Stomach smooth muscle (tissue), 2 donors: ENCODE measurements at regions not wholly inside any gene's neighbourhood (a gene's known extent, or its start where the extent isn't known, plus 50 kb on each side); places are given as distances from the start of the nearest gene placed in this dataset.
"Not testable (repeated sequence)": the region's sequence is repeated elsewhere in the genome, so short reads cannot be mapped to it uniquely, and the experiment has no call there.

Experiments used
- H3K27ac ChIP-seq: one replicate; pipeline ENCODE4 v1.7.0; 2013; ENCODE audit warnings: mild to moderate bottlenecking, low read length, inconsistent platforms
- H3K27me3 ChIP-seq, 2 donors: one replicate each; pipeline ENCODE4 v1.7.0; 2013; ENCODE audit warnings: low read length in 2 of 2; ENCODE audit not compliant: insufficient read depth in 2 of 2, control insufficient read depth in 1 of 2
- H3K36me3 ChIP-seq, 2 donors: one replicate each; pipeline ENCODE4 v1.7.0; 2013; ENCODE audit warnings: low read length in 2 of 2; ENCODE audit not compliant: control insufficient read depth in 2 of 2, insufficient read depth in 2 of 2
- H3K4me1 ChIP-seq: one replicate; pipeline ENCODE4 v1.7.0; 2013; ENCODE audit warnings: low read length; ENCODE audit not compliant: control insufficient read depth, insufficient read depth
- H3K4me3 ChIP-seq, 2 donors: one replicate each; pipeline ENCODE4 v1.7.0; 2013; ENCODE audit warnings: low read length in 2 of 2
- H3K9ac ChIP-seq, 2 donors: one replicate each; pipeline ENCODE4 v1.7.0; 2013; ENCODE audit warnings: low read length in 2 of 2, mild to moderate bottlenecking in 1 of 2
- H3K9me3 ChIP-seq, 2 donors: one replicate each; pipeline ENCODE4 v1.7.0; 2013; ENCODE audit warnings: low read length in 2 of 2; ENCODE audit not compliant: control insufficient read depth in 2 of 2
- donor health status: healthy.
- donor health status: Pancreatic carcinoma.

DNA sequence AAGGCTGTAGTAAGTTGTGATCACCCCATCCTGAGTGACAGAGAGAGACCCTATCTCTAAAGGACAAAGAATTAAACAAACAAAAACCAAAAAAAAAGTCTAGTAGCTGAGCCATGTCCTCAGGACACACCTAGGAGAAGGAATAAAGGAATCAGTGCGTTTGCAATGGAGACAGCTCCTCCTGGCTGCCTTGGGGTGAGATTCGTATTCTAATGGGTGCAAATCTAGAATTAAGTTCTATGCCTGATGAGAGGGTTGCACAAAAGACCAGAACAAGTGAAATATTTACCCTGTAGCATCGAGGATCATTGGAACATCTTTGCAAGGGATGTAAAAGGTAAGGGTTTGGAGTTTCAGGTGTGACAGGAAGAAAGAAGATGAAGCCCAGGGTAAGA lies 70.3 kb upstream of the BMAL1 start:
- no peak overlapping the region for H3K4me3 ChIP-seq
- no peak overlapping the region for H3K27ac ChIP-seq
- no peaks in the 10 kb centered on the region for H3K9me3 ChIP-seq
- H3K36me3 ChIP-seq, result no peaks in the 10 kb centered on the region
- H3K27me3 ChIP-seq, result no peaks in the 10 kb centered on the region
- peak overlapping the region in 1 of 2 donors; percentile 21 for H3K9ac ChIP-seq
- no peaks in the 10 kb centered on the region for H3K4me1 ChIP-seq

DNA sequence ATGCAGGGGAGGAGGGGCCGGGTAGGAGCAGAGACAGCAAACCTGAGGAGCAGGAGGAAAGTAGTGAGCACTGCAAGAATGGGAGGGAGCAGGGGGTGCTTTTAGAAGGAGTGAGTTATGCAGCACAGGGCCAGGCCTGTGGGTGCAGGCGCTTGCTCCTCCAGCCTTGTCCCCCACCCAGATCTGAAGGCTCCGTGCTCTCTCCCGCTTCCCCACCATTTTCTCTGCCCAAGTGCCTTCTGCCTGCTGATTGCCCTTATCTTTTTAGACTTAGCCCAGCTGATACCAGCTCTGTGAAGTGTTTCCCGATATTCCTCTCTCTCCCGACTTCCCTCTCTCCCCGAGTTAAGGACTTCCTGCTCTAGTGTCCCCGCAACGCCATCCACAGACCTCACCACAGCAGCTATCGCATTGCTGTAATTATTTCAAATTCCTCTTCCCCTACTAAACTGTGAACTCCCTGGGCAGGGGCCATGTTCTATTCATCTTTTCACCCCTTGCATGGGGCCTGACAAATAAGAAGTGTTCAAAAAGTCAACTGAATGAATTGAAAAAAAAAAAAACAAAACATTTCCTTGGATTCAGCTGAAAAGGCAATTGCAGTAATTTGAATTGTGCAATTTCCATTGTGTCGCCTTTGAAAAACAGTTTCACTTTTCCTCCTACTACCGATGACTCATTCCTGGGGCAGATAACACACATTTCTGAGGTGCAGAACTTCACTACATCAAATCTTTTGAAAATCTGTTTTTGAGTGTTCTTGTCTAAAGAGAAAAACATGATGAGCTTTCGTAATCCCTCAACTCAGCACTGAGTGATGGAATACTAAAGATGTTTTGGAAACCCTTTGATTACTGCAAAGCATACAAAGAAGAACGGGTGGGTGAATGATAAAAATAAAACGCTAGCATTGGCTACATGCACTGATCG lies 69.7 kb upstream of the BMAL1 start:
- Histone ChIP-seq H3K36me3 (no peaks in the 10 kb centered on the region), H3K27ac (peak overlapping the region; percentile 25), H3K9me3 (no peaks in the 10 kb centered on the region), H3K9ac (peak overlapping the region in 1 of 2 donors; percentile 21), H3K4me1 (no peaks in the 10 kb centered on the region), H3K4me3 (peak overlapping the region; percentile 17 to 61), H3K27me3 (no peaks in the 10 kb centered on the region)

DNA sequence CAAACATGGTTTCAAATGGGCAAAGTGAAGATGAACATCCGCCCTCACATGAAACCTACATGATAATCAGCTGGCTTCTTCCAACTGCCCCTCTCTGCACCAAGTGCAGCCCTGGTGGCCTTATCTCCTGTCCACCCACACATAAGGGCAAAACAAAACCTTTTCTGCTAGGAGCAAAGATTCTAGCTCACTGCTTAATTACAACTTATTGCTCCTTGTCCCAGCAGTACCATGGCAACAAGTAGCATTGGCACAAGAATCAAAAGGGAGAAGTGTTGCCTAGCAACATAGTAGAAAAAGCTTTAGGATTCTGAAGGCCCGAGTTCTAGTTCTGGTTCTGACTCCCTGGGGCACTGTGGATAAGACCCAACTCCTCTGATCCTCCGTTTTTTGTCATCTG lies 68.7 kb upstream of the BMAL1 start:
- Histone ChIP-seq H3K9ac (no peak overlapping the region), H3K27me3 (no peaks in the 10 kb centered on the region), H3K36me3 (no peaks in the 10 kb centered on the region), H3K4me1 (no peaks in the 10 kb centered on the region), H3K4me3 (no peak overlapping the region), H3K27ac (no peak overlapping the region), H3K9me3 (no peaks in the 10 kb centered on the region)

DNA sequence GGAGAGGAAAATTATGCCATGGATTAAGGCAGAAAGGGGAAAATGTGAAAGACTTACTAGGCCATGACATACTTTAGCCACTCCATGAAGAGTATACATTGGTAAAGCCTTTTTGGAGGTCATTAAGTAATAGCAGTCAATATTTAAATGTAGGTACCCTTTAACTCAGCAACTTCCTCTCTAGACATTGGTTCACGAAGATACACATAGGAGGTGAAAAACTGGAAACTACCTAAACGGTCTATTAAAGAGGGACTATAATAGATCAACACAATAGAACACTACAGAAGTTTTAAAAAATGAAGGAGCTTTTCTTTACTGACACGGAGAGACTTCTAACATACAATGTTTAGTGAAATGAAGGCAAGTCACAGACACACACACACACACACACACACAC lies 68.2 kb upstream of the BMAL1 start:
- H3K36me3 ChIP-seq, result no peaks in the 10 kb centered on the region
- no peak overlapping the region for H3K9ac ChIP-seq
- no peaks in the 10 kb centered on the region for H3K4me1 ChIP-seq
- H3K27ac ChIP-seq, result no peak overlapping the region
- H3K27me3 ChIP-seq, result no peaks in the 10 kb centered on the region
- H3K4me3 ChIP-seq, result no peak overlapping the region
- H3K9me3 ChIP-seq, result no peaks in the 10 kb centered on the region

DNA sequence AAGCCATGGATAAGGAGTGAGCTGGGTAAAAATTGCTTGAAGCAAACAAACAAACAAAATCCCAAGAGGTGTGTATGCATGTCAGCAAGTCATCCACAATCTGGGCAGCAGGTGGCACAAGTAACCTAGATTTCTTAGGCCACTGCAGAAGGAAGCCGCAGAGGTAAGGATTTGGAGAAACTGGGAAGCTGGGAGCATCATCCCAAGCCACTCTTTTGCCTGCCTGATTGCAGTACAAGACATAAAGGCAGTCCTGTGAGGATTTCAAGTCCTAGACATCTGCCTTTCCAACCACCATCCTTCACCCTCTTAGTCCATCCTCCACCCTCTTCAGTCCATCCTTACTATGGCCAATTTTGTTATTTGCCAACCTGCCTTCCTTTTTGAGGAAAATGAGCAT lies 67.2 kb upstream of the BMAL1 start:
- Histone ChIP-seq H3K4me3 (no peak overlapping the region), H3K9me3 (no peaks in the 10 kb centered on the region), H3K27me3 (peaks cover 0 to 4% of the 10 kb centered on the region in 2 donors), H3K9ac (no peak overlapping the region), H3K4me1 (no peaks in the 10 kb centered on the region), H3K36me3 (no peaks in the 10 kb centered on the region), H3K27ac (no peak overlapping the region)

DNA sequence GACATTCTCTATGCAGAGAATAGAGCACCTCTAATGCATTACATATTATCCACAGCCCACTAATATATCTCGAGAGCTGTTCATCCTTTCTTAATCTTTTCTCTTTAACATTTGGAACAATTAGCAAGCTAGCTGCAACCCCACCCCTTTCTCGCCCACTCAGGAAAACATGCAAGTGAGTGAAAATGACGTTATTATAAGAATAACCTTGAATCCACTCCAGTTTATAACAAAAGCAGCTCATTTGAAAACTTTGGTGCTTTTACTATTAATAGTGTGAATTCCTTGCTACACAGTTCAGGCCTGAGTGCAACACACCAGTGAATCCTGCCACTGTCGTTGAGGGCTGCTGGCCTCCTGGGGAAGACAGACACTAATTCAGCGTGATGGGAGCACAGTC lies 63.3 kb upstream of the BMAL1 start:
- no peaks in the 10 kb centered on the region for H3K4me1 ChIP-seq

DNA sequence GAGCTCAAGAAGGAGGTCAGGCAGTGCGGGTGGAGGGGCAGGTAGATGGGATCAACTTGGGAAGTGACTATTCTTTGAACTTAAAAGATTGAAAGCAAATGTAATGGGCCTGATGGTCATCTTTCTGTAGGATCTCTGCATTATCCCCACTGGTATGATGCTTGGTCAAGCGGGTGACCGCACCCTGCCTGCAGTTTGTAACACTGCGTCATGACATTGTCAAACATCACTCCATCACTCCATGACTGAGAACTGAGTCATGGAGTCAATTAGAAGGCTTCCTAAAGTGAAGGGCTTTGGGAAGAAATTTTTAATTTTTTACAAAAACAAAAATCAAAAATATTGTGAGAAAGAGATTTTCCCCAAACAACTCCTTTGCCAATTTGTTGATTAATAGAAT lies 62.4 kb upstream of the BMAL1 start:
- H3K36me3 ChIP-seq, result no peaks in the 10 kb centered on the region
- H3K27me3 ChIP-seq, result peaks cover 0 to 4% of the 10 kb centered on the region in 2 donors
- no peak overlapping the region for H3K4me3 ChIP-seq
- H3K4me1 ChIP-seq, result no peaks in the 10 kb centered on the region
- no peak overlapping the region for H3K27ac ChIP-seq
- no peaks in the 10 kb centered on the region for H3K9me3 ChIP-seq
- H3K9ac ChIP-seq, result no peak overlapping the region

More for the DNA sequence above, 63.3 kb upstream of the BMAL1 start:
- no peaks in the 10 kb centered on the region for H3K36me3 ChIP-seq
- H3K9me3 ChIP-seq, result no peaks in the 10 kb centered on the region
- peaks cover 0 to 4% of the 10 kb centered on the region in 2 donors for H3K27me3 ChIP-seq
- H3K9ac ChIP-seq, result no peak overlapping the region
- no peak overlapping the region for H3K27ac ChIP-seq
- no peak overlapping the region for H3K4me3 ChIP-seq

DNA sequence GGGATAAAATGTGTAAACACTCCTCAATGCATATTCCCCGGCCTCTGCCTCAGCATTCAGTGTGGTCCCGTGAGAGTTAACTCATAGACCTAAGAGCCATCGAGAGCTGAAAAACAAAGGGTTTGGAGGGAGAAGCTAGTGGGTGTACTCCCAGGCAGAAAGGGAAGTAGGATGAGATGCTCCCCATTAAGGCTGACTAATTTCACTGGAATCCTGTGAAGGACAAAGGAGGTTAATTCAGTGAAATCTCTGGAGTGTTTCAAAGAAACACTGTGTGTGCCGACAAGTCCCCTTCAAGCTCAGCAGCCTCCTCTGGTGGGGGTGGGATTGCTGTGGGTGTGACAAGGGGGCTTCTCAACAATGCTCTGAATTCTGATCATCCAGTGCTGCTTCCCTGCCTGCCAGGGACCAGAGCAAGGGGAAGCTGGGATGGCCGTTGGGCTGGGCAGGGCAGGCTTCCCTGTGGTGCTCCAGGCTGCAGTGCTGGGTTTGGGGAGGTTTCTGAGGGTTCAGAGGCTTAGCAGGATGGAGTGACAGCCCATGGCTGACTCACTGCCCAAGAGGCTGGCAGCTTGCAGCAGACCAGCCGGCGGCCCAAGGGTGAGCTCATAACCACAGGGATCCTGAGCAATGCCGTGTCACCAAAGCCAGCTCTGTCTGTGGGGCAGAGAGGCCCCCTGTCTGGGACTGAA lies 61.4 kb upstream of the BMAL1 start:
- H3K27ac ChIP-seq, result no peak overlapping the region
- H3K4me1 ChIP-seq, result no peaks in the 10 kb centered on the region
- H3K27me3 ChIP-seq, result peaks cover 0 to 4% of the 10 kb centered on the region in 2 donors

DNA sequence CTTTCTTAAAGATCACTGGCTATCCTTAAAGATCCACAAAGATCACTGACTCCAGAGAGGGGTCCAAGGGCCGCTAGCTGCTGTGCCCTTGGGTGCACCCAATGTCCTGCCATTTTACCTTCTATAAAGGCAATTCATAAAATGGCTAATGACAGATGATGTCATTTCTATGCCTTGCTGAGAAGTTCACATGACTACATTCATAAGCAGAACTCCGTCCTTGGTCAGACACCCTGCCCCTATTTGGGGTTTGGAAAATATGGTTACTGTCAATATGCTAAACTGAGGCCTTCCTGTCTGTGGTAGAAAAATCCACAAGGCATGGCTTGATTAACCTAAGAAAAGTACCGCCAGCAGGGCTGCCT lies 60.9 kb upstream of the BMAL1 start:
- Histone ChIP-seq H3K36me3 (no peaks in the 10 kb centered on the region), H3K27ac (no peak overlapping the region), H3K9ac (no peak overlapping the region), H3K27me3 (peaks cover 0 to 4% of the 10 kb centered on the region in 2 donors), H3K4me3 (no peak overlapping the region), H3K4me1 (no peaks in the 10 kb centered on the region), H3K9me3 (no peaks in the 10 kb centered on the region)

More for the DNA sequence above, 61.4 kb upstream of the BMAL1 start:
- Histone ChIP-seq H3K9ac (no peak overlapping the region), H3K4me3 (no peak overlapping the region), H3K36me3 (no peaks in the 10 kb centered on the region), H3K9me3 (no peaks in the 10 kb centered on the region)

DNA sequence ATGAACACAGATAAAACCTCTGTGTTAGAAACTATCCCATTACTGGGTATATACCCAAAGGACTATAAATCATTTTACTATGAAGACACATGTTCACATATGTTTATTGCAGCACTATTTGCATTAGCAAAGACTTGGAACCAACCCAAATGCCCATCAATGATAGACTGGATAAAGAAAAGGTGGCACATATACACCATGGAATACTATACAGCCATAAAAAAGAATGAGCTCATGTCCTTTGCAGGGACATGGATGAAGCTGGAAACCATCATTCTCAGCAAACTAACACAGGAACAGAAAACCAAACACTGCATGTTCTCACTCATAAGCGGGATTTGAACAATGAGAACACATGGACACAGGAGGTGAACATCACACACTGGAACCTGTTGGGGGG lies 58.9 kb upstream of the BMAL1 start:
- H3K4me3 ChIP-seq, H3K36me3 ChIP-seq, H3K9ac ChIP-seq, H3K4me1 ChIP-seq, H3K9me3 ChIP-seq, H3K27me3 ChIP-seq, H3K27ac ChIP-seq: not testable (repeated sequence)

DNA sequence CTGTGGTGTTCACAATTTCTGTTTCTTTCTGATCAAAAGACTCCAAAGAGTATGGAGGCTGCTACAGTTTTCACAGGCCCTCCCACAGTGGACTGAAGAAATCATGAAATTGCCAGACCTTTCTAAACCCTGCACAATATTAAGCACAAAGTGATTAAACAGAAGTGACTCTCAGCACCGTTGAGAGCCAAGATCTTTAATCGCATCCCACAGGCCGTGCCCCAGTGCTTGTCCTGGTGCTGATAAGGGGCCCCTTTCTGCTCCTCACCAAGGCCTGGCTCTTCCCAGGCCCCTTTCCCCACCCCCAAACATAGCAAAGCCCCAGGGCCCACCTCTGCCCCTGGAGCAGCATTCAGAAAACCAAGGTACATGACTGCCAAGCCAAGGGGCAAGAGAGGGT lies 57.4 kb upstream of the BMAL1 start:
- Histone ChIP-seq H3K36me3 (no peaks in the 10 kb centered on the region), H3K4me1 (no peaks in the 10 kb centered on the region), H3K9ac (no peak overlapping the region), H3K9me3 (no peaks in the 10 kb centered on the region), H3K27me3 (no peaks in the 10 kb centered on the region), H3K27ac (no peak overlapping the region), H3K4me3 (no peak overlapping the region)
